CD4-positive, alpha-beta T cell (primary cell): ENCODE measurements at regions not wholly inside any gene's neighbourhood (a gene's known extent, or its start where the extent isn't known, plus 50 kb on each side); places are given as distances from the start of the nearest gene placed in this dataset.

Experiments
- ATAC-seq: fragments of 200-7000 bp; cut with Tn5 transposase; one replicate; pipeline ENCODE4 v1.10.0; 2022; ENCODE audit warnings: mild to moderate bottlenecking; ENCODE audit not compliant: poor library complexity
- CTCF ChIA-PET: fragments of 350-600 bp; sonication (Branson Sonifier 250); formaldehyde crosslinking; loops from one replicate; lab custom pipeline; 2021; ENCODE audit warnings: antibody characterized with exemption, inconsistent platforms; lab: Charles Lee
- POLR2A ChIA-PET: fragments of 350-600 bp; sonication (Branson Sonifier 250); formaldehyde crosslinking; loops from one replicate; lab custom pipeline; 2021; ENCODE audit warnings: antibody characterized with exemption, inconsistent platforms; lab: Charles Lee
- DNase-seq, 14 experiments: peaks; one replicate each; pipeline ENCODE4 v3.0.0-alpha.2; 2013 to 2020; ENCODE audit warnings: mixed read lengths in 2 of 14
- H3K27ac ChIP-seq, 2 donors: one replicate each; pipeline versions ENCODE4 v1.5.1 to v1.7.0; 2013; ENCODE audit warnings: low read length in 2 of 2, low read depth in 1 of 2, mild to moderate bottlenecking in 1 of 2
- H3K27me3 ChIP-seq, 2 experiments: 1 replicate in 1 of 2; 2 replicates in 1 of 2; pipeline versions ENCODE4 v1.6.1 to v1.7.0; 2013; ENCODE audit warnings: low read length in 2 of 2, control low read depth in 1 of 2, mild to moderate bottlenecking in 1 of 2, moderate library complexity in 1 of 2; ENCODE audit not compliant: insufficient read depth in 2 of 2, control insufficient read depth in 1 of 2
- H3K36me3 ChIP-seq: one replicate; pipeline ENCODE4 v1.6.1; 2013; ENCODE audit warnings: low read length, control low read depth; ENCODE audit not compliant: insufficient read depth
- H3K4me1 ChIP-seq: one replicate; pipeline ENCODE4 v1.6.1; 2013; ENCODE audit warnings: low read length, control low read depth; ENCODE audit not compliant: insufficient read depth
- H3K4me3 ChIP-seq: one replicate; pipeline ENCODE4 v1.5.1; 2013; ENCODE audit warnings: mild to moderate bottlenecking, low read length, moderate library complexity
- H3K9me3 ChIP-seq, 2 experiments: 1 replicate in 1 of 2; 2 replicates in 1 of 2; pipeline versions ENCODE4 v1.6.1 to v1.7.0; 2013; ENCODE audit warnings: low read length in 2 of 2, mild to moderate bottlenecking in 2 of 2, control low read depth in 1 of 2, moderate library complexity in 1 of 2; ENCODE audit not compliant: control insufficient read depth in 1 of 2, insufficient read depth in 1 of 2
- H3K27ac Mint-ChIP-seq: one replicate; pipeline ENCODE4 v1.8.0; 2020; ENCODE audit warnings: mixed read lengths
- H3K27me3 Mint-ChIP-seq: one replicate; pipeline ENCODE4 v1.8.0; 2021; ENCODE audit warnings: mixed read lengths
- H3K36me3 Mint-ChIP-seq: one replicate; pipeline ENCODE4 v1.8.0; 2021; ENCODE audit warnings: low read depth, mixed read lengths
- H3K4me1 Mint-ChIP-seq: one replicate; pipeline ENCODE4 v1.8.0; 2021; ENCODE audit warnings: low read depth, mixed read lengths
- H3K4me3 Mint-ChIP-seq: one replicate; pipeline ENCODE4 v1.8.0; 2020; ENCODE audit warnings: mild to moderate bottlenecking, mixed read lengths
- H3K9me3 Mint-ChIP-seq: one replicate; pipeline ENCODE4 v1.8.0; 2020; ENCODE audit warnings: mixed read lengths
- intact Hi-C, 2 experiments: fragments of 100-400 bp; cut with DNase I in 1 of 2; cut with micrococcal nuclease in 1 of 2; formaldehyde crosslinking; loops; one replicate each; pipeline versions ENCODE4 v1.15.1 to v1.9.0; 2023 to 2025; cut with DNase I, micrococcal nuclease
- TF ChIP-seq, protein P1 (sequence below): fragments of 200-600 bp; IDR thresholded peaks from one replicate; pipeline ENCODE4 v1.8.0; 2022; ENCODE audit warnings: antibody characterized with exemption, mild to moderate bottlenecking

DNA sequence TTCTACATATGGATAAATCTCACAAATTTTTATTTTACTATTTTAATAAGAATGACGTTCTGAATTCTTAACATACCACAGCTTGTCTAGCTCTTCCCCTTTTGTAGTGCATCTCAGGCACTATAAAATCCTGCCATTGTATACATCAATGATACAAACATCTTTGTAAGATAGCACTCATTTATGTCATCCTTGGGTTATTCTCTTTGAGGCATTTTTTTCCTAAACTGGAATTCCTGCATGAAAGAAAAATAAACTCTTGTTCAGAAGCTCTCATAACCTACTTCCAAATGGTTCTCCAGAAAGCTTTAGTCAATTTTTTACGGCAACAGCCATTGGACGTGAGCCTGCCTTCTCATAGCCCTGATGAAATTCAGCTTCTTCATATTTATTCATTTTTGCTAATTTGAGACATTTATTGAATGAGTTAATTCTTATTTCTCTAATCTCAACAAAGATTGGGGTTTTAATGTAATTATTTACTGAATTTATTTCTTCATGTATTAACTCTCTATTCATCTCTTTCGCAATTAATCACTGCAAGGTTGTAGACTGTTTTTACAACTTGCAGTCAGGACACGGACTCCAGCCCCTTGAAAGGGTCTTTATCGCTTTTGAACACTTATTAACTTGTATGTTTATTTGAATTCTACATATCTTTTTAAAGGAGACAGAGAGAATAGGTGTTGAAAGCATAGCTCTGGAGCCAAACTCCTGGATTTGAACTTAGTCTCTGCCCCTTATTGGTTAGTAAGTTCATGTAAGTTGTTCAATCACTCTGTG lies 57.6 kb upstream of the PARD3B start:
- TF ChIP-seq, protein P1, sequence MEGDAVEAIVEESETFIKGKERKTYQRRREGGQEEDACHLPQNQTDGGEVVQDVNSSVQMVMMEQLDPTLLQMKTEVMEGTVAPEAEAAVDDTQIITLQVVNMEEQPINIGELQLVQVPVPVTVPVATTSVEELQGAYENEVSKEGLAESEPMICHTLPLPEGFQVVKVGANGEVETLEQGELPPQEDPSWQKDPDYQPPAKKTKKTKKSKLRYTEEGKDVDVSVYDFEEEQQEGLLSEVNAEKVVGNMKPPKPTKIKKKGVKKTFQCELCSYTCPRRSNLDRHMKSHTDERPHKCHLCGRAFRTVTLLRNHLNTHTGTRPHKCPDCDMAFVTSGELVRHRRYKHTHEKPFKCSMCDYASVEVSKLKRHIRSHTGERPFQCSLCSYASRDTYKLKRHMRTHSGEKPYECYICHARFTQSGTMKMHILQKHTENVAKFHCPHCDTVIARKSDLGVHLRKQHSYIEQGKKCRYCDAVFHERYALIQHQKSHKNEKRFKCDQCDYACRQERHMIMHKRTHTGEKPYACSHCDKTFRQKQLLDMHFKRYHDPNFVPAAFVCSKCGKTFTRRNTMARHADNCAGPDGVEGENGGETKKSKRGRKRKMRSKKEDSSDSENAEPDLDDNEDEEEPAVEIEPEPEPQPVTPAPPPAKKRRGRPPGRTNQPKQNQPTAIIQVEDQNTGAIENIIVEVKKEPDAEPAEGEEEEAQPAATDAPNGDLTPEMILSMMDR = no peak
- no peaks in the 10 kb centered on the region for H3K36me3 Mint-ChIP-seq
- H3K36me3 ChIP-seq = no peaks in the 10 kb centered on the region
- H3K27me3 Mint-ChIP-seq = peaks cover 9% of the 10 kb centered on the region
- no peak overlapping the region for H3K4me3 ChIP-seq
- peaks cover 0 to 6% of the 10 kb centered on the region in 2 experiments for H3K27me3 ChIP-seq
- CTCF ChIA-PET = no interaction called here
- DNase-seq (no peak), ATAC-seq (no peak)
- H3K9me3 ChIP-seq = no peaks in the 10 kb centered on the region
- H3K27ac ChIP-seq = no peak overlapping the region
- H3K4me1 ChIP-seq = no peaks in the 10 kb centered on the region
- H3K27ac Mint-ChIP-seq = no peak overlapping the region
- POLR2A ChIA-PET = no interaction called here
- H3K4me3 Mint-ChIP-seq = no peak overlapping the region
- no peaks in the 10 kb centered on the region for H3K9me3 Mint-ChIP-seq
- intact Hi-C loops = no loop called here
- no peaks in the 10 kb centered on the region for H3K4me1 Mint-ChIP-seq

DNA sequence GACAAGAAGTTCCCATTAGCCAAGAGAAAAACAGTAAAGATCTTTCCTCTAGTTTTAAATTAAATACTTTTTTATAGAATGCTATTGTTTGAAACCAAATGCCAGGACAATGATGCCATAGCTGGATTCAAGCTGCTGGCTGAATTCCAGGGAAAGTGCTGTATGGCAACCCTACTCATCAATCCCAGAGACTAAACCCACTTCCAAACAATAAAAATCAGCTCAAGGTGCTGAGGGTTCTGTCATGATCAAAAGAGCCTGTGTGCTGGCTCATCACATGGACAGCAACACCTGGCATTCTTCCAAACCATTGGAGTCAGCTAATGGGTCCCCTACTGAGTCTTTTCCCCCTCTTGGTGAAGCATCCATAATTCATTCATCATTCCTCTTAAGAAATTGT lies 53.7 kb upstream of the PARD3B start:
- no peak overlapping the region for H3K27ac Mint-ChIP-seq
- POLR2A ChIA-PET = no interaction called here
- H3K4me3 Mint-ChIP-seq = no peak overlapping the region
- H3K9me3 ChIP-seq = no peaks in the 10 kb centered on the region
- CTCF ChIA-PET = no interaction called here
- peaks cover 9% of the 10 kb centered on the region for H3K27me3 Mint-ChIP-seq
- no peaks in the 10 kb centered on the region for H3K36me3 ChIP-seq
- no peaks in the 10 kb centered on the region for H3K4me1 ChIP-seq
- ATAC-seq (no peak), DNase-seq (no peak)
- H3K27ac ChIP-seq = no peak overlapping the region
- intact Hi-C loops = no loop called here
- no peak overlapping the region for H3K4me3 ChIP-seq
- H3K4me1 Mint-ChIP-seq = no peaks in the 10 kb centered on the region
- no peaks in the 10 kb centered on the region for H3K36me3 Mint-ChIP-seq
- TF ChIP-seq, protein P1 = no peak
- H3K9me3 Mint-ChIP-seq = no peaks in the 10 kb centered on the region
- H3K27me3 ChIP-seq = peaks cover 0 to 6% of the 10 kb centered on the region in 2 experiments

DNA sequence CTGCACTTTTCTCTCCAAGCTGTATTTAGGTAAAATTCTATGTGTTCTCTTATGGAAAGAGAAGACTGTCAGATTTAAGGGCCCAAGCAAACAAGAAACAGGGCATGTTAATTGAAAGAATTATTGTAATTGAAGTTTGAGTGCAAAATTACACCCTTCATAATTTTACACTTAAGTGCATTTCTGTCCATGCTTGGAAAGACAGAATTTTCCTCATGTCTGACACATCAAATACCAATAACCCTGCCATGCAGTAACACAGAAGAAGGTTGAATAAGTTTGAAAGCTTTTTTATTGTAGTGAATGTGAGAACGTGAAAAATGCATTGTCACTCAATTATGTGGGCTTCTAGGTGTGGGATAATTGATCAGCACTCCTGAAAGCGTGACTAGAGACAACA lies 52.9 kb upstream of the PARD3B start:
- DNase-seq = no peak
- CTCF ChIA-PET = no interaction called here
- no peaks in the 10 kb centered on the region for H3K36me3 ChIP-seq
- TF ChIP-seq, protein P1 = no peak
- H3K4me3 ChIP-seq = no peak overlapping the region
- no peaks in the 10 kb centered on the region for H3K9me3 ChIP-seq
- peaks cover 4% of the 10 kb centered on the region for H3K27me3 Mint-ChIP-seq
- H3K36me3 Mint-ChIP-seq = no peaks in the 10 kb centered on the region
- no peaks in the 10 kb centered on the region for H3K4me1 ChIP-seq
- H3K27me3 ChIP-seq = peaks cover 3 to 6% of the 10 kb centered on the region in 2 experiments
- no peak overlapping the region for H3K27ac ChIP-seq
- no peak overlapping the region for H3K4me3 Mint-ChIP-seq
- intact Hi-C loops = no loop called here
- no peak overlapping the region for H3K27ac Mint-ChIP-seq
- H3K9me3 Mint-ChIP-seq = no peaks in the 10 kb centered on the region
- no peak for ATAC-seq
- no peaks in the 10 kb centered on the region for H3K4me1 Mint-ChIP-seq
- POLR2A ChIA-PET = no interaction called here
